Fibroblast of lung (primary cell): ENCODE measurements at regions not wholly inside any gene's neighbourhood (a gene's known extent, or its start where the extent isn't known, plus 50 kb on each side); places are given as distances from the start of the nearest gene placed in this dataset.

Source experiments
- EZH2 ChIP-seq: IDR thresholded peaks from 2 replicates; pipeline ENCODE4 v1.5.1; 2012; ENCODE audit warnings: low read length, control low read depth, mild to moderate bottlenecking; ENCODE audit errors: missing control alignments
- TF ChIP-seq, protein P1 (sequence below), 2 donors: IDR thresholded peaks in 1 of 2; conservative IDR thresholded peaks in 1 of 2; 1 replicate in 1 of 2; 2 replicates in 1 of 2; pipeline ENCODE4 v1.5.1; 2011 to 2012; ENCODE audit warnings: low read length in 2 of 2, control low read depth in 1 of 2, inconsistent platforms in 1 of 2, low read depth in 1 of 2, mild to moderate bottlenecking in 1 of 2

DNA sequence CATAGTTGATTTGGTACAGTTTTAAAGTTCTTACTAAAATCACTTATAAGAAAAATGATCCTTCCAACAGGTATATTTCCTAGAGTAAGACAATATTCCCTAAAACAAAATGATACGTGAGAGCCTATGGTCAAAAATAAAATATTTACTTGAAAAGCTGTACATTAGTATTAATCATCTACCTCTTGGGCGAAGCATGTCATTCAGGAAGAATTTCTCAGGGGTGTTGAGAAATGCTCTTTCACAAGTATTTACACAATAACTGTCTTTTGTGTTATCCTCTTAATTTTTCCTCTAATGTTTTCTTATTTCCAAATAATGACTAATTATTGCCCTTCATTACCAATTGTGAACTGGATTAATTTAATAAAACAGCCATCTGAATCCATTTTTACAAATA lies 466.3 kb downstream of the SATB2 start:
- TF ChIP-seq, protein P1, sequence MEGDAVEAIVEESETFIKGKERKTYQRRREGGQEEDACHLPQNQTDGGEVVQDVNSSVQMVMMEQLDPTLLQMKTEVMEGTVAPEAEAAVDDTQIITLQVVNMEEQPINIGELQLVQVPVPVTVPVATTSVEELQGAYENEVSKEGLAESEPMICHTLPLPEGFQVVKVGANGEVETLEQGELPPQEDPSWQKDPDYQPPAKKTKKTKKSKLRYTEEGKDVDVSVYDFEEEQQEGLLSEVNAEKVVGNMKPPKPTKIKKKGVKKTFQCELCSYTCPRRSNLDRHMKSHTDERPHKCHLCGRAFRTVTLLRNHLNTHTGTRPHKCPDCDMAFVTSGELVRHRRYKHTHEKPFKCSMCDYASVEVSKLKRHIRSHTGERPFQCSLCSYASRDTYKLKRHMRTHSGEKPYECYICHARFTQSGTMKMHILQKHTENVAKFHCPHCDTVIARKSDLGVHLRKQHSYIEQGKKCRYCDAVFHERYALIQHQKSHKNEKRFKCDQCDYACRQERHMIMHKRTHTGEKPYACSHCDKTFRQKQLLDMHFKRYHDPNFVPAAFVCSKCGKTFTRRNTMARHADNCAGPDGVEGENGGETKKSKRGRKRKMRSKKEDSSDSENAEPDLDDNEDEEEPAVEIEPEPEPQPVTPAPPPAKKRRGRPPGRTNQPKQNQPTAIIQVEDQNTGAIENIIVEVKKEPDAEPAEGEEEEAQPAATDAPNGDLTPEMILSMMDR (conservative IDR thresholded peaks at IDR 0.05 in 1 of 2, IDR thresholded peaks at IDR 0.05 in 1 of 2; ENCODE audit: low read depth in 1 of 2, low read length in 2 of 2) = no peak
- no peak for TF ChIP-seq EZH2
